A549 (cell line): ENCODE measurements at regions not wholly inside any gene's neighbourhood (a gene's known extent, or its start where the extent isn't known, plus 50 kb on each side); places are given as distances from the start of the nearest gene placed in this dataset.

Experiments
- ATAC-seq, 2 experiments: fragments of 200-7000 bp in 1 of 2; fragments of >200 bp in 1 of 2; cut with Nextera tagmentation in 1 of 2; cut with Tn5 transposase in 1 of 2; 3 replicates each; pipeline versions ENCODE4 v1.8.0 to v1.9.1; 2018 to 2020; ENCODE audit warnings: mild to moderate bottlenecking in 1 of 2, moderate library complexity in 1 of 2
- CTCF ChIA-PET: fragments of 300-600 bp; sonication (Branson Sonifier 250); formaldehyde crosslinking; extraction: SDS; loops from one replicate; lab custom pipeline; 2021; ENCODE audit warnings: antibody characterized with exemption, inconsistent platforms; lab: Yijun Ruan, JAX
- POLR2A ChIA-PET: fragments of 350-600 bp; formaldehyde crosslinking; extraction: SDS; loops from one replicate; lab custom pipeline; 2021; ENCODE audit warnings: antibody characterized with exemption, inconsistent platforms; lab: Yijun Ruan, JAX
- DNase-seq, 2 experiments: peaks; one replicate each; pipeline versions ENCODE4 v3.0.0 to v3.0.0-alpha.2; 2011 to 2016; ENCODE audit warnings: low read depth in 1 of 2, low spot score in 1 of 2
- FAIRE-seq: peaks from 2 replicates; lab custom pipeline; 2011; peaks lifted over from hg19 to GRCh38; lab: Jason Lieb, UNC
- H3K27ac ChIP-seq, 2 experiments: fragments of >200 bp; sonication (Bioruptor Twin); formaldehyde crosslinking; 3 replicates each; pipeline ENCODE4 v1.5.1; 2016 to 2017
- H3K4me1 ChIP-seq: fragments of >200 bp; sonication (Bioruptor Twin); formaldehyde crosslinking; 3 replicates; pipeline ENCODE4 v1.6.1; 2016
- H3K4me2 ChIP-seq: fragments of >200 bp; sonication (Bioruptor Twin); formaldehyde crosslinking; 3 replicates; pipeline ENCODE4 v1.6.1; 2016
- H3K4me3 ChIP-seq: fragments of >200 bp; sonication (Bioruptor Twin); formaldehyde crosslinking; 3 replicates; pipeline ENCODE4 v1.5.1; 2016
- H3K9me3 ChIP-seq: fragments of >200 bp; sonication (Bioruptor Twin); formaldehyde crosslinking; 3 replicates; pipeline ENCODE4 v1.6.1; 2016
- CEBPB ChIP-seq, 2 experiments: fragments of >200 bp in 1 of 2; sonication (Bioruptor Twin) in 1 of 2; formaldehyde crosslinking in 1 of 2; IDR thresholded peaks; 2 replicates each; pipeline ENCODE4 v1.6.1; 2012 to 2016
- CHD2 ChIP-seq: fragments of 150-350 bp; IDR thresholded peaks from 2 replicates; pipeline ENCODE4 v1.6.1; 2014; ENCODE audit warnings: low read length; ENCODE audit not compliant: partially characterized antibody
- EHMT2 ChIP-seq: fragments of 200-600 bp; sonication (generic); IDR thresholded peaks from 2 replicates; pipeline ENCODE4 v1.6.1; 2016; ENCODE audit warnings: antibody characterized with exemption, low read depth, mild to moderate bottlenecking, moderate library complexity
- ESRRA ChIP-seq: fragments of 150-350 bp; IDR thresholded peaks from 2 replicates; pipeline ENCODE4 v1.6.1; 2014; ENCODE audit warnings: mild to moderate bottlenecking, low read length, borderline replicate concordance
- JUN ChIP-seq, 2 experiments: fragments of >200 bp; sonication (Bioruptor Twin); formaldehyde crosslinking; IDR thresholded peaks; 2 replicates in 1 of 2; 3 replicates in 1 of 2; pipeline ENCODE4 v1.6.1; 2016 to 2017
- MAFK ChIP-seq: fragments of 450-650 bp; IDR thresholded peaks from 2 replicates; pipeline ENCODE4 v1.6.1; 2014; ENCODE audit not compliant: partially characterized antibody
- MAZ ChIP-seq: fragments of 150-350 bp; IDR thresholded peaks from 2 replicates; pipeline ENCODE4 v1.6.1; 2014; ENCODE audit warnings: antibody characterized with exemption, low read depth, low read length, borderline replicate concordance
- NPAS2 ChIP-seq: fragments of 250-450 bp; sonication (Bioruptor Pico); IDR thresholded peaks from 2 replicates; pipeline ENCODE4 v1.8.0; 2022; ENCODE audit warnings: mild to moderate bottlenecking, moderate library complexity, borderline replicate concordance
- POLR2AphosphoS2 ChIP-seq: conservative IDR thresholded peaks from 2 replicates; pipeline ENCODE4 v1.6.1; 2012; ENCODE audit warnings: low read length, improper control_type of control experiment, inconsistent platforms
- SMC3 ChIP-seq: fragments of >200 bp; sonication (Bioruptor Twin); formaldehyde crosslinking; IDR thresholded peaks from 3 replicates; pipeline ENCODE4 v1.6.1; 2018; ENCODE audit warnings: inconsistent platforms
- TFCP2L1 ChIP-seq: fragments of 250-450 bp; sonication (Bioruptor Pico); IDR thresholded peaks from 2 replicates; pipeline ENCODE4 v1.5.0; 2021; ENCODE audit warnings: mild to moderate bottlenecking
- ZC3H11A ChIP-seq: fragments of 450-650 bp; IDR thresholded peaks from 2 replicates; pipeline ENCODE4 v1.6.1; 2014; ENCODE audit warnings: antibody characterized with exemption, mild to moderate bottlenecking
- ZNF302 ChIP-seq: fragments of 250-450 bp; sonication (Bioruptor Pico); IDR thresholded peaks from 2 replicates; pipeline ENCODE4 v1.9.0; 2021; ENCODE audit warnings: inconsistent platforms, mild to moderate bottlenecking, moderate library complexity
- WGBS: methylation state at CpG from one replicate; pipeline ENCODE4 v1.1.6; 2017; ENCODE audit errors: missing lambda C conversion rate; 5-methylcytosine and 5-hydroxymethylcytosine counted together
- TF ChIP-seq, protein P1 (sequence below): fragments of 250-450 bp; sonication (Bioruptor Pico); IDR thresholded peaks from 2 replicates; pipeline ENCODE4 v1.5.0; 2020; ENCODE audit warnings: low read depth, mild to moderate bottlenecking, moderate library complexity
- TF ChIP-seq, protein P2 (sequence below): fragments of 150-350 bp; IDR thresholded peaks from 2 replicates; pipeline ENCODE4 v1.6.1; 2014; ENCODE audit warnings: low read depth, mild to moderate bottlenecking, low read length
- TF ChIP-seq, protein P3 (sequence below): fragments of >200 bp; sonication (Bioruptor Twin); formaldehyde crosslinking; IDR thresholded peaks from 3 replicates; pipeline ENCODE4 v1.6.1; 2016
- TF ChIP-seq, protein P4 (sequence below): fragments of >200 bp; sonication (Bioruptor Twin); formaldehyde crosslinking; IDR thresholded peaks from 2 replicates; pipeline ENCODE4 v1.6.1; 2016

DNA sequence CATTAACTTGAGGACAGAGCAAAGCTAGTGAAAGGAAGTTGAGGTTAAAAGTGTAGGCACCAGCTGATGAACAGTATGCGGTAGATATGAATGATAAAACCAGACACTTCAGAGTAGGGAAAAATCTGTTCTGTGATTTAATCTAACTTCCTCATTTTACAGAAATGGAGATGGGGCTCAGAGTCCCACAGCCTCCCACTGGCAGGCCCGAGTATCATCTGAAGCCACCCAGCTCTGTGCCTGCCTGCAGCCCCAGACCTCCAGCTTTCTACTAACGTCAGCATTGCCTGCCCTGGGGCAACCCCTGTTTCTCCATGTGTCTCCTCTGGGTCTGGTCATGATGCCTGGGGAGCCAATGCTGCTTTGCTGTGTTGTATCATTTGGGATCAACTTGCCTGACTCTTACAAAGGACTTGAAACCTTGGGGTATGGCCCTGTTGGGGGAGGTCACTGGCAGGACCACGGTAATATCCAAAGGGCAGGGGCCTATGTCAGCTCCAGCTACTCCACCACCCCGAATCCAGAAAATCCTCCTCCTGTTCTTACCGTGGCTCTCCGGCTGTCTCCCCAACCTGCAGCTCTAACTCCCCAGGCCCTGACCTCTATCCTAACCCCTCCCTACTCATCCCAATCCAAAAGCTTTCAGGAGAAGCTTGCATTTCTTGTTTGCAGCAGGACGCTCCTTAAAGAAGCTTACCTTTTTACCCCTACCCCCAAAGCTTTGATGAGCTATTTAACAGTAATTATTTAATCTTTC is 56.2 kb upstream of the NPY start:
- POLR2A ChIA-PET: no interaction called here
- no peak for ATAC-seq

DNA sequence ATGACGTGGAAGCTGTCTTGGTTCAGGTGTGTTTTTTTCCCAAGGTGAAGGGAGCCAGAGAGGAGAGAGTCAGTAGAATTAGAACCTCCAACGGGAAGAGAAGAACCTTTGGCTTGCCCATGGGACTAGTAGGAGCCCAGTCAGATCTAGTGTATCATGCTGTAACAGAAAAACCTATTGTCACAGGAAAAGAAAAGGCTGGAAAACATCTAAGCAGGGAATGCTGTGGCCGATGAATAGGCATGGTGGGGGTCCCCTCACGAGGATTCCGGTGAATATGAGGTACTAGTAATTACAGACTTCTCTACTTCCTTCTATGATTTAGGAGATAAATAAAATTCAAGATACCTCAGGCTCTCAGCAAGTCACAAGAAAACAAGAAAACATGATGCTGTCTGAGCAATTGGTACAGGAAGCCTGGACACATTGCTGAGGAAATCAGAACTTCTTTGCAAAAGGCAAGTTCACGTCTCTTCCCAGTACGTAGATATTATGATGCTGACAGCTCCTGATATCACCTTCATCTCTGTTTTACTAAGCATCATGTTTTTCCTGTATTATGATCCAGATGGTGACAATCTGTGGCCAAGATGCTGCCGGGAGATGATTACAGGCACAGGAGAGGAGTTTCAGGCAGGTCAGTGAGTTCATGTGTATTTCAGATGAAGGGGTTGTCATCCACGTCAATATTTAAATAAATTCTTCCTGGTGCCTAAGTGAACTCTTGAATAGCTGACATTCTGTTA is 54.3 kb upstream of the NPY start:
- ChIA-PET CTCF (interaction anchor here (1.0 kb wide), 1 partner anchor 31 kb away, joined by 3 read pairs; no protein-coding TSS in a partner anchor), POLR2A (no interaction called here)
- H3K4me2 ChIP-seq: no peak overlapping the region
- H3K9me3 ChIP-seq: no peaks in the 10 kb centered on the region
- TF ChIP-seq MAFK (no peak), CHD2 (no peak), CEBPB (IDR thresholded peaks at IDR 0.05) (no peak)
- no peak for ATAC-seq
- FAIRE-seq: no peak
- H3K27ac ChIP-seq: no peak overlapping the region
- H3K4me3 ChIP-seq: no peak overlapping the region
- no peaks in the 10 kb centered on the region for H3K4me1 ChIP-seq
- DNase-seq: no peak
- WGBS: 11% methylated on average over 9 of the region's 9 CpGs

More for the DNA sequence above, 56.2 kb upstream of the NPY start:
- H3K27ac ChIP-seq: no peak overlapping the region
- no peak overlapping the region for H3K4me2 ChIP-seq
- CTCF ChIA-PET: no interaction called here
- H3K9me3 ChIP-seq: peaks cover 10% of the 10 kb centered on the region
- no peak for FAIRE-seq
- H3K4me3 ChIP-seq: no peak overlapping the region
- no peaks in the 10 kb centered on the region for H3K4me1 ChIP-seq
- no peak for DNase-seq
- no peak for TF ChIP-seq ZNF302 (CRISPR knock-in tag)
- 19% methylated on average over 7 of the region's 8 CpGs for WGBS

DNA sequence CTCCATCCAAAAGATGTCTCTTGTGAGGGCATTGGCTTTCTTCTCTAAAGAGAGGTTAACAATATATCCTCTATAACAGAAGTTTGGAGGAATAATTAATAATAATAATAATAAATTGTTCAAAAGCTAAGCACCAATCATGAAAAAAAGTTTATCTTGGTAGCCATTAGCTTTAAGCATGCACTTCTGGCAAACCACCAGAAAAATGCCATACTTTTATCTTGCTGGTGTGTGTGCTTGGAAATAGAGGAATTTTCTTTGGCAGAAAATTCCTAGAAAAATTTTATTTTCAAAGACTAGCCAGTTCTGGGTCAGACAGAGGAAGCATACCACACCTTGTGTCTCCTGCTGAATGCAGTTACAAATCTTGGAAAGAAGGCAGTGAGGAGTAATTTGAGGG is 52.5 kb upstream of the NPY start:
- ChIA-PET CTCF (no interaction called here), POLR2A (no interaction called here)
- no peak for FAIRE-seq
- ATAC-seq: no peak
- Histone ChIP-seq H3K9me3 (no peaks in the 10 kb centered on the region), H3K4me1 (no peaks in the 10 kb centered on the region), H3K27ac (no peak overlapping the region), H3K4me3 (no peak overlapping the region), H3K4me2 (no peak overlapping the region)
- DNase-seq: no peak
- TF ChIP-seq ZC3H11A: no peak
- TF ChIP-seq, protein P1, sequence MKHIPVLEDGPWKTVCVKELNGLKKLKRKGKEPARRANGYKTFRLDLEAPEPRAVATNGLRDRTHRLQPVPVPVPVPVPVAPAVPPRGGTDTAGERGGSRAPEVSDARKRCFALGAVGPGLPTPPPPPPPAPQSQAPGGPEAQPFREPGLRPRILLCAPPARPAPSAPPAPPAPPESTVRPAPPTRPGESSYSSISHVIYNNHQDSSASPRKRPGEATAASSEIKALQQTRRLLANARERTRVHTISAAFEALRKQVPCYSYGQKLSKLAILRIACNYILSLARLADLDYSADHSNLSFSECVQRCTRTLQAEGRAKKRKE: no peak
- no peak for TF ChIP-seq SMC3
- no peak for TF ChIP-seq MAZ
- TF ChIP-seq EHMT2: no peak
- TF ChIP-seq POLR2AphosphoS2: no peak
- TF ChIP-seq CHD2: no peak
- TF ChIP-seq TFCP2L1 (CRISPR knock-in tag): no peak
- no peak for TF ChIP-seq ESRRA
- no peak for TF ChIP-seq JUN (IDR thresholded peaks at IDR 0.05)
- TF ChIP-seq, protein P2, sequence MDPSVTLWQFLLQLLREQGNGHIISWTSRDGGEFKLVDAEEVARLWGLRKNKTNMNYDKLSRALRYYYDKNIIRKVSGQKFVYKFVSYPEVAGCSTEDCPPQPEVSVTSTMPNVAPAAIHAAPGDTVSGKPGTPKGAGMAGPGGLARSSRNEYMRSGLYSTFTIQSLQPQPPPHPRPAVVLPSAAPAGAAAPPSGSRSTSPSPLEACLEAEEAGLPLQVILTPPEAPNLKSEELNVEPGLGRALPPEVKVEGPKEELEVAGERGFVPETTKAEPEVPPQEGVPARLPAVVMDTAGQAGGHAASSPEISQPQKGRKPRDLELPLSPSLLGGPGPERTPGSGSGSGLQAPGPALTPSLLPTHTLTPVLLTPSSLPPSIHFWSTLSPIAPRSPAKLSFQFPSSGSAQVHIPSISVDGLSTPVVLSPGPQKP: no peak
- TF ChIP-seq NPAS2 (CRISPR knock-in tag): no peak
- TF ChIP-seq, protein P3, sequence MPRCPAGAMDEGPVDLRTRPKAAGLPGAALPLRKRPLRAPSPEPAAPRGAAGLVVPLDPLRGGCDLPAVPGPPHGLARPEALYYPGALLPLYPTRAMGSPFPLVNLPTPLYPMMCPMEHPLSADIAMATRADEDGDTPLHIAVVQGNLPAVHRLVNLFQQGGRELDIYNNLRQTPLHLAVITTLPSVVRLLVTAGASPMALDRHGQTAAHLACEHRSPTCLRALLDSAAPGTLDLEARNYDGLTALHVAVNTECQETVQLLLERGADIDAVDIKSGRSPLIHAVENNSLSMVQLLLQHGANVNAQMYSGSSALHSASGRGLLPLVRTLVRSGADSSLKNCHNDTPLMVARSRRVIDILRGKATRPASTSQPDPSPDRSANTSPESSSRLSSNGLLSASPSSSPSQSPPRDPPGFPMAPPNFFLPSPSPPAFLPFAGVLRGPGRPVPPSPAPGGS: no peak
- TF ChIP-seq, protein P4, sequence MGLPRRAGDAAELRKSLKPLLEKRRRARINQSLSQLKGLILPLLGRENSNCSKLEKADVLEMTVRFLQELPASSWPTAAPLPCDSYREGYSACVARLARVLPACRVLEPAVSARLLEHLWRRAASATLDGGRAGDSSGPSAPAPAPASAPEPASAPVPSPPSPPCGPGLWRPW: no peak
